EL (cell line): ENCODE measurements at regions not wholly inside any gene's neighbourhood (a gene's known extent, or its start where the extent isn't known, plus 50 kb on each side); places are given as distances from the start of the nearest gene placed in this dataset.

Experiments
- DNase-seq: peaks from one replicate; pipeline ENCODE4 v3.0.0-alpha.2; 2016

- no peak for DNase-seq
Measured at GRCh38 chr3:102248981-102249705, 185.7 kb upstream of the ZPLD1 start.

- no peak for DNase-seq
Measured at GRCh38 chr3:102255736-102256135, 179.1 kb upstream of the ZPLD1 start.

- DNase-seq: no peak
Measured at GRCh38 chr3:102258666-102259227, 176.1 kb upstream of the ZPLD1 start.

GRCh38 chr3:102259663-102260062 lies 175.2 kb upstream of the ZPLD1 start:
- DNase-seq: no peak

- DNase-seq: no peak
Measured at GRCh38 chr3:102265720-102266119, 169.1 kb upstream of the ZPLD1 start.

GRCh38 chr3:102269406-102269805 lies 165.4 kb upstream of the ZPLD1 start:
- DNase-seq: no peak

GRCh38 chr3:102290241-102290640 lies 144.6 kb upstream of the ZPLD1 start:
- no peak for DNase-seq

- DNase-seq: no peak
Measured at GRCh38 chr3:102295756-102296155, 139.1 kb upstream of the ZPLD1 start.

GRCh38 chr3:102297072-102297658 lies 137.7 kb upstream of the ZPLD1 start:
- DNase-seq: no peak

- DNase-seq: no peak
Measured at GRCh38 chr3:102299125-102299877, 135.5 kb upstream of the ZPLD1 start.

GRCh38 chr3:102301155-102301880 lies 133.5 kb upstream of the ZPLD1 start:
- no peak for DNase-seq

- no peak for DNase-seq
Measured at GRCh38 chr3:102302020-102302419, 132.8 kb upstream of the ZPLD1 start.

- no peak for DNase-seq
Measured at GRCh38 chr3:102304550-102304949, 130.3 kb upstream of the ZPLD1 start.

GRCh38 chr3:102307442-102307841 lies 127.4 kb upstream of the ZPLD1 start:
- no peak for DNase-seq

- no peak for DNase-seq
Measured at GRCh38 chr3:102329066-102329465, 105.7 kb upstream of the ZPLD1 start.

GRCh38 chr3:102329561-102329960 lies 105.3 kb upstream of the ZPLD1 start:
- DNase-seq: no peak

- DNase-seq: no peak
Measured at GRCh38 chr3:102332205-102332604, 102.6 kb upstream of the ZPLD1 start.

- DNase-seq: no peak
Measured at GRCh38 chr3:102332934-102333333, 101.9 kb upstream of the ZPLD1 start.

- no peak for DNase-seq
Measured at GRCh38 chr3:102336130-102336529, 98.7 kb upstream of the ZPLD1 start.

- DNase-seq: no peak
Measured at GRCh38 chr3:102339671-102340070, 95.1 kb upstream of the ZPLD1 start.

- DNase-seq: no peak
Measured at GRCh38 chr3:102346897-102347296, 87.9 kb upstream of the ZPLD1 start.

- no peak for DNase-seq
Measured at GRCh38 chr3:102348904-102349303, 85.9 kb upstream of the ZPLD1 start.

- DNase-seq: no peak
Measured at GRCh38 chr3:102353148-102353547, 81.7 kb upstream of the ZPLD1 start.
